ENCODE measurements at regions not wholly inside any gene's neighbourhood (a gene's known extent, or its start where the extent isn't known, plus 50 kb on each side); places are given as distances from the start of the nearest gene placed in this dataset.

- TF ChIP-seq, protein P1, sequence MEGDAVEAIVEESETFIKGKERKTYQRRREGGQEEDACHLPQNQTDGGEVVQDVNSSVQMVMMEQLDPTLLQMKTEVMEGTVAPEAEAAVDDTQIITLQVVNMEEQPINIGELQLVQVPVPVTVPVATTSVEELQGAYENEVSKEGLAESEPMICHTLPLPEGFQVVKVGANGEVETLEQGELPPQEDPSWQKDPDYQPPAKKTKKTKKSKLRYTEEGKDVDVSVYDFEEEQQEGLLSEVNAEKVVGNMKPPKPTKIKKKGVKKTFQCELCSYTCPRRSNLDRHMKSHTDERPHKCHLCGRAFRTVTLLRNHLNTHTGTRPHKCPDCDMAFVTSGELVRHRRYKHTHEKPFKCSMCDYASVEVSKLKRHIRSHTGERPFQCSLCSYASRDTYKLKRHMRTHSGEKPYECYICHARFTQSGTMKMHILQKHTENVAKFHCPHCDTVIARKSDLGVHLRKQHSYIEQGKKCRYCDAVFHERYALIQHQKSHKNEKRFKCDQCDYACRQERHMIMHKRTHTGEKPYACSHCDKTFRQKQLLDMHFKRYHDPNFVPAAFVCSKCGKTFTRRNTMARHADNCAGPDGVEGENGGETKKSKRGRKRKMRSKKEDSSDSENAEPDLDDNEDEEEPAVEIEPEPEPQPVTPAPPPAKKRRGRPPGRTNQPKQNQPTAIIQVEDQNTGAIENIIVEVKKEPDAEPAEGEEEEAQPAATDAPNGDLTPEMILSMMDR (IDR thresholded peaks at IDR 0.05; ENCODE audit: extremely low read depth, missing control alignments), result no peak
- no peak for DNase-seq (ENCODE audit: low spot score)
These were observed 212.2 kb upstream of the PRR16 start for GRCh38 chr5:120251898-120252297.

DNA sequence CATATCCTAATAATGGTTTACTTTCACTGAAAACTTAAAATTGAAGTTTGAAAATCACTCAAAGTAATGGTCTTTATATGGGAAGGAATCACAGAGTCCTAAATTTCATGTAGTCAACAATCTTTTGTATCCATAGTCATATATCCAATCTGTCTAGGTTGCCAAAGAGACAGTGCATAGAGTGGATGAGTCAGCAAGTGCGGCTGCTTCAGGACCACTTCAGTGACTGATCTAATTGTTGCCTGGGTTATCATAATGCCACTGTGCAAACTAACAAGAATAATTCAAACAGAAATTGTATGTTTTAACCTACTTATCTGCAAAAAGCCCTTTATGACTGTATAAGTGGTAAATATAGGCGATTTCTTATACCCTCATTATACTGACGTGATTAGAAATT is 211.3 kb upstream of the PRR16 start:
- DNase-seq (ENCODE audit: low spot score), result no peak
- TF ChIP-seq, protein P1 (IDR thresholded peaks at IDR 0.05; ENCODE audit: extremely low read depth, missing control alignments), result no peak

DNA sequence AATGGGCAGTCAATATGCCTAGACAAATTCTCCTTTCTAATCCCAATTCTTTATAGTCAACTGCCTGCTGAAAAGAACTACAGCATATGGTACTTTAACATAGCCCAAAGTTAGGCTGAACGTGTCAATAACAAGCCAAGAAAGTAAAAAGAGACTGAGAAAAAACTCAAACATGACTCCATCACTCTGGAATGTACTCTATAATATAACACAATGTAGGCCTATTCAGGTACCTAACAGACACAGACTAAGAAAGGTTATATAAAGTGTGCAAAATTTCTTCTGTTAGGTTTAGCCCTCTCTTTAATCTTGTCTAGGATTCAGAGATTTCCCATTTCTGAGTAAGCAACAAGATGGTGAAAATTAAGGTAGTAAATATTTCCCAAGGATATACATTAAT is 209.7 kb upstream of the PRR16 start:
- TF ChIP-seq, protein P1 (IDR thresholded peaks at IDR 0.05; ENCODE audit: extremely low read depth, missing control alignments), result no peak
- no peak for DNase-seq (ENCODE audit: low spot score)

GRCh38 chr5:120255214-120255613 is 208.9 kb upstream of the PRR16 start:
- no peak for DNase-seq (ENCODE audit: low spot score)
- TF ChIP-seq, protein P1 (IDR thresholded peaks at IDR 0.05; ENCODE audit: extremely low read depth, missing control alignments), result no peak

GRCh38 chr5:120256376-120256775 is 207.7 kb upstream of the PRR16 start:
- TF ChIP-seq, protein P1 (IDR thresholded peaks at IDR 0.05; ENCODE audit: extremely low read depth, missing control alignments), result no peak
- no peak for DNase-seq (ENCODE audit: low spot score)

DNA sequence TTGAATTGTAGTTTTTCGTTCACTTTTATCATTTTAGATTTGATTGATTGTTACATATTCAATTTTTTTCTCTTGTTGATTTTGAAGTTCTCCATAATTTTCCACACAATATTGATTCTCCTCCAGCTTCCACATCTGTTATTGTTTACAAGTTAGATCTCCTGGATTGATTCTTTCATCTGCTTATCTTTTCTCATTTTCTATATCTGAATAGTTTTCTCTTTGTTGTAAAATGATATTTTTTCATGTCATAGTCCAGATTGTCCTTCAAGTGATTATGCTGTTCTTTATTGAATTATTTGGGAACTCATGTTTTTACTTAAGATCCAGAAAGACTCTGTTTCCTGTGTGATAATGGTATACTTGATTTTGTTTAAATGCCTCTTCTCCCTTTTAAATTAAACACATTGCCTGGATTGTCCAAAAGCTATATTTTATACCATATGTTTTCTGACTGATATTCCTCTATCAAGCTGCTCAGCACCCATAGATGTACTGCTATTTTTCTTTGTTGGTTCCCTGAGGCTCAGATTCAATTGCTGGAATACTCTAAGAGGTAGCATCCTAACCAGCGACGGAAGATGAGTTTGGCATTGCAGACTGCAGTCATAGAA is 206.6 kb upstream of the PRR16 start:
- TF ChIP-seq, protein P1 (IDR thresholded peaks at IDR 0.05; ENCODE audit: extremely low read depth, missing control alignments), result no peak
- DNase-seq (ENCODE audit: low spot score), result no peak

- DNase-seq (ENCODE audit: low spot score), result no peak
- TF ChIP-seq, protein P1 (IDR thresholded peaks at IDR 0.05; ENCODE audit: extremely low read depth, missing control alignments), result no peak
These were observed 206.0 kb upstream of the PRR16 start for GRCh38 chr5:120258123-120258522.

Data from GM20000 (cell line).